ENCODE measurements at regions not wholly inside any gene's neighbourhood (a gene's known extent, or its start where the extent isn't known, plus 50 kb on each side); places are given as distances from the start of the nearest gene placed in this dataset.

- TF ChIP-seq, protein P1, sequence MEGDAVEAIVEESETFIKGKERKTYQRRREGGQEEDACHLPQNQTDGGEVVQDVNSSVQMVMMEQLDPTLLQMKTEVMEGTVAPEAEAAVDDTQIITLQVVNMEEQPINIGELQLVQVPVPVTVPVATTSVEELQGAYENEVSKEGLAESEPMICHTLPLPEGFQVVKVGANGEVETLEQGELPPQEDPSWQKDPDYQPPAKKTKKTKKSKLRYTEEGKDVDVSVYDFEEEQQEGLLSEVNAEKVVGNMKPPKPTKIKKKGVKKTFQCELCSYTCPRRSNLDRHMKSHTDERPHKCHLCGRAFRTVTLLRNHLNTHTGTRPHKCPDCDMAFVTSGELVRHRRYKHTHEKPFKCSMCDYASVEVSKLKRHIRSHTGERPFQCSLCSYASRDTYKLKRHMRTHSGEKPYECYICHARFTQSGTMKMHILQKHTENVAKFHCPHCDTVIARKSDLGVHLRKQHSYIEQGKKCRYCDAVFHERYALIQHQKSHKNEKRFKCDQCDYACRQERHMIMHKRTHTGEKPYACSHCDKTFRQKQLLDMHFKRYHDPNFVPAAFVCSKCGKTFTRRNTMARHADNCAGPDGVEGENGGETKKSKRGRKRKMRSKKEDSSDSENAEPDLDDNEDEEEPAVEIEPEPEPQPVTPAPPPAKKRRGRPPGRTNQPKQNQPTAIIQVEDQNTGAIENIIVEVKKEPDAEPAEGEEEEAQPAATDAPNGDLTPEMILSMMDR (IDR thresholded peaks at IDR 0.05; ENCODE audit: low read depth, low read length, poor library complexity, severe bottlenecking), result no peak
- no peak for TF ChIP-seq EZH2phosphoT487 (IDR thresholded peaks at IDR 0.05; ENCODE audit: borderline replicate concordance, low read length)
Measured at GRCh38 chr9:119698535-119698934, 329.3 kb upstream of the BRINP1 start.

Measured in DOHH2 (cell line).